GM12874 (cell line): ENCODE measurements at regions not wholly inside any gene's neighbourhood (a gene's known extent, or its start where the extent isn't known, plus 50 kb on each side); places are given as distances from the start of the nearest gene placed in this dataset.

Experiments
- TF ChIP-seq, protein P1 (sequence below): IDR thresholded peaks from 2 replicates; pipeline ENCODE4 v1.5.1; 2011; ENCODE audit warnings: low read depth, mild to moderate bottlenecking, control low read depth, low read length, moderate library complexity; ENCODE audit not compliant: insufficient read depth

DNA sequence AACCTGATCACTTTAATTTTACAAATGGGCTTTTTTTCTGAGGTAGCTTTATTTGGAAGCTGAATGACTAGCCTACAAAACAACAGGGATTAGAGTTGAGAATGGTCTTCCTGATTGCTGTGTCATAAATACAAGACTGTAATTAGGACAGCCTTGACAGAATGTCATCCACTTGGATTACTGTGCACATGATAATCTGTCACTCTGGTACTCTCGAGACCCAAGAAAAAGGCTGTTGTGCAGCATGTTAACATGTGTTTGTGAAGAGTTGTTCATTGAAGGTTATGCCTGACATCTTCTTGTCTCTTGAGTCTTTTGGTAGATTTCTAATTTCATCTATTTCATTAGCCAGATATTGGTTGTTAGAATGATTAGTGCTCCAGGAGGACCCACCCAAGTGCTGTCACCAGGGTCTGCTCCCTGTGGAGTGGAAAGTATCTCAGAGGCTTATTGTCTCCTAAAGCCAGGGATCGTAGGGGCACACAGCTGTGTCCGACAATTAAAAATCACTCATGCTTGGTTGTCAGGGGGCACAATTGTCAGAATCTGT lies 212.2 kb upstream of the GPRIN3 start:
- TF ChIP-seq, protein P1, sequence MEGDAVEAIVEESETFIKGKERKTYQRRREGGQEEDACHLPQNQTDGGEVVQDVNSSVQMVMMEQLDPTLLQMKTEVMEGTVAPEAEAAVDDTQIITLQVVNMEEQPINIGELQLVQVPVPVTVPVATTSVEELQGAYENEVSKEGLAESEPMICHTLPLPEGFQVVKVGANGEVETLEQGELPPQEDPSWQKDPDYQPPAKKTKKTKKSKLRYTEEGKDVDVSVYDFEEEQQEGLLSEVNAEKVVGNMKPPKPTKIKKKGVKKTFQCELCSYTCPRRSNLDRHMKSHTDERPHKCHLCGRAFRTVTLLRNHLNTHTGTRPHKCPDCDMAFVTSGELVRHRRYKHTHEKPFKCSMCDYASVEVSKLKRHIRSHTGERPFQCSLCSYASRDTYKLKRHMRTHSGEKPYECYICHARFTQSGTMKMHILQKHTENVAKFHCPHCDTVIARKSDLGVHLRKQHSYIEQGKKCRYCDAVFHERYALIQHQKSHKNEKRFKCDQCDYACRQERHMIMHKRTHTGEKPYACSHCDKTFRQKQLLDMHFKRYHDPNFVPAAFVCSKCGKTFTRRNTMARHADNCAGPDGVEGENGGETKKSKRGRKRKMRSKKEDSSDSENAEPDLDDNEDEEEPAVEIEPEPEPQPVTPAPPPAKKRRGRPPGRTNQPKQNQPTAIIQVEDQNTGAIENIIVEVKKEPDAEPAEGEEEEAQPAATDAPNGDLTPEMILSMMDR: no peak

DNA sequence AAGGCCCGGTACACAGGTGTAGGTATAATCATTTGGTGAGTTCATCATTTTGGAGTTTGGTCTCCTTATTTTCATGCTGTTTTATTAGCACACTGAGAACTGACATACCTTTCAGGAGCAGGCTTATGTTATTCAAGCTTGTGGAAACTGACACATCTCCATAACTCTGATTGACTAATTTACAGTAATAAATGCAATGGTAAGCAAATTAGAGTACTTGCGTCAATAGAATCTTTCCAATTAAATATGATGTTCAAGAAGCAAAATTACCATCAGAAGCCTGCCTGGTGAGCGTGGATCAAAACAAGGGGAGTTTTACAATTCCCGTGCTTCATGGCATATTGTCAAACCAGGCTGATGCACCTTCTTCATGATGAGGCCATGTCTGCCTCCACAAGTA lies 210.7 kb upstream of the GPRIN3 start:
- TF ChIP-seq, protein P1: no peak

DNA sequence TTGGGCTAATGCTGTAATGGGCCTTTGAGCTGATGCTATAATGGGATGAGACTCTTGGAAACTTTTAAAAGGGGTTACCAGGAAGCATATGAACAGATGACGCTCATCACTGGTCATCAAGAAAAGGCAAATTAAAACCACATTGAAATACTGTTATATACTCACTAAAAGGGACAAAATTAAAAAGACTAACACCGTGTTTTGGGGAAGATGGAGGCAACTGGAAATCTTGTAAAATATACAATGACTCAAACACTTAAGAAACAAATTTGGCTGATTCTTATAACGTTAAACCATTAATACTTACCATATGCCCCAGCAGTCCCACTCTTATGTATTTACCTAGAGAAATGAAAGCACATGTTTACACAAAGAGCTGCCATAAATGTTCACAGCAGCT lies 207.2 kb upstream of the GPRIN3 start:
- TF ChIP-seq, protein P1: no peak

DNA sequence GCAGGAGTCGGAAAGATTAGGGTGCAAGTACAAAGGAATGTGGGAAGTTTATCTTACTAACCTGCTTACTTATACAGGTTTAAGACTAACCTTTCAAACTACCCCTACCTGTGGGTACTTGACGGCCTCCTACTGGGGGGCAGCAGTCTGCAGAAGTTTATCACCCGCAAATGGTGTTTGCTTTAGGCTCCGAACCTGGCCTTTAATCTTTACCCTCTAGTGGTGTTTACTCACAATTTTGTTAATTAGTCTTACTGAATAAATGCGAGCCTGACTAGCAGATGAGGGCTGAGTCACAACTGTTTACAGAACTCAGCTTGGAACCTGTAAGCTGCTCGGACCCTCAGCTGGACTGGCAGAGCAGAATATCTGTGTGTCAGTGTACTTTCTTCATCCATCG lies 204.2 kb upstream of the GPRIN3 start:
- TF ChIP-seq, protein P1: no peak

DNA sequence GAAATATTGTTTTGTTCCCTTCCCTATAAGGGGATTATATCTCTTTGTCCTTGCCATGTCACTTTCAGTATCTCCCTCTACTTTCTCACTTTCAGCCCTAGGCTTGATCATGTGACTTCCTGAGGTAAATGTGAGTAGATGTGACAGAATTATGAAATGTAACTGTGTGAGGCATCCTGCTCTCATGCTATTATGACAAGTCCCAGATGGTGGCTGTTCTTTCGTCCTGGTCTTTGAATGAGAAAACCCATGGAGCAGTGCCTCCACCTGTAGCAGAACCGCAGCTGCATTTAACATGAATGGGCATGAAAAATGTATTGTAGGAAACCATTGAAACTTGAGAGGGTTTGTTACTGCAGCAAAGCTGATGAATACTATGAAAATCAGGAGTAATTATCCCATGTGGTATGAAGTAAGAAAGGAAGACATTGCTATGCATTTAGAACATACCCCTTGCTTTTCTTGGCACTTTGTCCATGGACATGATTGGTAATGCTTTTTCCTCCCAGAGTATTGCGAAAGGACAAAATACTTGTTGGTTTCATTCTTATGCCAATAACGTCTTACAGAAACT lies 202.2 kb upstream of the GPRIN3 start:
- TF ChIP-seq, protein P1: no peak

DNA sequence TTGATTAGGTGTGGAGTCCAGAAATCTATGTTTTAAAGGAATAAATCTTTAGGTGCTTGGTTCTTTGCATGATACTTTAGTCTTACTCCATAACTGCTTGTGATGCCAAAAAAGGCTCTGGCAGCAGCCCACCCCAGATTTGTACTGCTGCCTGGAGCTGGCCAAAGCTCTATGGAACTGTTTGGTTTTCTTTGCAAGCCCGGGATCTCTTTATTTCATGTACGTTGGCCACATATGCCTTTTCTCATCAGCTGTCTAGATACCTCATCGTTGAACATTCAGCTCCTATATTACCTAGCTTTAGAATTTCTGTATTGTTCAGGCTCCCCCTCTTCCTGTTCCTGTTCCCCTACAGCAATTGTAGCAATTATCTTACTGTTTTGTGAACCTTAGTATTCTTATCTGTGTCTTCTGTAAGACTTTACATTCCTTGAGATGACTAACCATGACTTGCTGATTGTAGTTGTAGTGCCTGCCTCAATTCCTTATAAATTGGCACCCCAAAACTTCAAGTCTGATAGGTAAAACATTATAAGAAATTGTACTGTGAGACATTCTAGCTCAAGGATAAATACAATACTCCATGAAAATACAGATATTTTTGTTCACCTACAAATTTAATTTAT lies 199.4 kb upstream of the GPRIN3 start:
- TF ChIP-seq, protein P1: no peak

DNA sequence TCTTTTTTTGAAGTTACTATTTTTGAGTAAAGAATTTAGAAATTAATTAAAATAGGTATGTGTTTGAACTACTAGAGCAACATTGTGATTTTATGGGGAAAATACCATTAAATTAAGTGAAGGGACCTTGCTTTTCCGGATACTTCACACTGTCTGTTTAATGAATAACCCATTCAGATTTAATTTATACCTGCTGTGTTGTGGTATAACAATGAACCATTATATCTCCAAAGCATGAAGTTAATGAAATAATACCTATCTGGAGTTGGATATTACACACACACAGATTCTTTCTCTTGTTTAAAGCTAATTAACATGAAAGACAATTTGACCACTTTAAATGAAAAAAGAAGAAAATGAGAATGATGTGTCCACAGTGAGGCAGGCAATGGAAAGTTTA lies 195.0 kb upstream of the GPRIN3 start:
- TF ChIP-seq, protein P1: no peak
